Cardiac fibroblast (primary cell): ENCODE measurements at regions not wholly inside any gene's neighbourhood (a gene's known extent, or its start where the extent isn't known, plus 50 kb on each side); places are given as distances from the start of the nearest gene placed in this dataset.

Experiments
- DNase-seq, 2 donors: peaks; one replicate each; pipeline versions ENCODE4 v3.0.0 to v3.0.0-alpha.2; 2010; ENCODE audit warnings: low read depth in 2 of 2
- H3K4me3 ChIP-seq, 2 donors: replicated peaks in 1 of 2; 1 replicate in 1 of 2; 2 replicates in 1 of 2; pipeline ENCODE4 v1.5.1; 2011; ENCODE audit warnings: low read depth in 2 of 2, low read length in 2 of 2, mild to moderate bottlenecking in 2 of 2, moderate library complexity in 1 of 2
- TF ChIP-seq, protein P1 (sequence below): IDR thresholded peaks from one replicate; pipeline ENCODE4 v1.5.1; 2011; ENCODE audit warnings: low read depth, mild to moderate bottlenecking, low read length, inconsistent platforms

- DNase-seq: no peak
- no peak overlapping the region for H3K4me3 ChIP-seq
- TF ChIP-seq, protein P1, sequence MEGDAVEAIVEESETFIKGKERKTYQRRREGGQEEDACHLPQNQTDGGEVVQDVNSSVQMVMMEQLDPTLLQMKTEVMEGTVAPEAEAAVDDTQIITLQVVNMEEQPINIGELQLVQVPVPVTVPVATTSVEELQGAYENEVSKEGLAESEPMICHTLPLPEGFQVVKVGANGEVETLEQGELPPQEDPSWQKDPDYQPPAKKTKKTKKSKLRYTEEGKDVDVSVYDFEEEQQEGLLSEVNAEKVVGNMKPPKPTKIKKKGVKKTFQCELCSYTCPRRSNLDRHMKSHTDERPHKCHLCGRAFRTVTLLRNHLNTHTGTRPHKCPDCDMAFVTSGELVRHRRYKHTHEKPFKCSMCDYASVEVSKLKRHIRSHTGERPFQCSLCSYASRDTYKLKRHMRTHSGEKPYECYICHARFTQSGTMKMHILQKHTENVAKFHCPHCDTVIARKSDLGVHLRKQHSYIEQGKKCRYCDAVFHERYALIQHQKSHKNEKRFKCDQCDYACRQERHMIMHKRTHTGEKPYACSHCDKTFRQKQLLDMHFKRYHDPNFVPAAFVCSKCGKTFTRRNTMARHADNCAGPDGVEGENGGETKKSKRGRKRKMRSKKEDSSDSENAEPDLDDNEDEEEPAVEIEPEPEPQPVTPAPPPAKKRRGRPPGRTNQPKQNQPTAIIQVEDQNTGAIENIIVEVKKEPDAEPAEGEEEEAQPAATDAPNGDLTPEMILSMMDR: no peak
Observed at GRCh38 chr4:175561696-175562095, 250.4 kb downstream of the GPM6A start.

DNA sequence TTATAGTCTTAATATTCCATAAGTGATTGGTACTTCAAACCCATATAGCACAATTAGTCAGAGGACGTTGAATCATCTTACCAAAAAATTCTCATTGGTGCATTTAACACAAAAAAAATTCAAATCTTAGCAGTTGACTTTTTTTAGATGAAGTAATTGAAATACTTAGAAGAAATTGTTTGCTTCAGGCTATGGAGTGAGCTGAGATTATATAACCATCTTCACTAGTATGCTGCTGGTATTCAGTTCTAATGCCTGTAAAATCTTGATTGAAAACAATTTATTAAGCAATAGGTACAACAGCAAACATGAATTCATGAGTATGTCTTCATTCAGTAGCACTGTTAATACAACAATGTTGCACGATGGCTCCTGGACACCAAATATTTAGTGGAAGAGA is 250.0 kb downstream of the GPM6A start:
- TF ChIP-seq, protein P1: no peak
- H3K4me3 ChIP-seq: no peak overlapping the region
- DNase-seq: no peak

DNA sequence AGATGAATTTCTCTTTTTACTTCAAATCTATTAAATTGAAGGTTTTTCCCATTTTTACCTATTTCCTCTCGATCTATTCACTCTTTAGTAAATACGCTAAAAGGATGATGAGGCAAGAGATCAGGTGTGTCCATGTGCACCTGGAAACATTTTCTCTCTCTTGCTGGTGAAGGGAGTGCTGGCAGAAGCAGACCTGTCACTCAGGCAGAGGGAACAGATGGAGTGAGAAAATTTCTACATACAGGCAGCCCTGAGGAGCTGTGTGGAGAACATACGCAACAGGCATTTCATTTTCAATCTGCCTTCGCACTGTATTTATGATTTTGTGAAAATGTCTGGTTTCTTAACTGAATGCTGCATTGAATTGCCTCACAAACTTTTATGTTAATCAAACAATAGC is 249.5 kb downstream of the GPM6A start:
- TF ChIP-seq, protein P1: no peak
- no peak overlapping the region for H3K4me3 ChIP-seq
- DNase-seq: no peak
